ENCODE measurements at regions not wholly inside any gene's neighbourhood (a gene's known extent, or its start where the extent isn't known, plus 50 kb on each side); places are given as distances from the start of the nearest gene placed in this dataset.
A peak's percentile ranks its signal among the peaks of the same experiment; 100 is the strongest.

DNA sequence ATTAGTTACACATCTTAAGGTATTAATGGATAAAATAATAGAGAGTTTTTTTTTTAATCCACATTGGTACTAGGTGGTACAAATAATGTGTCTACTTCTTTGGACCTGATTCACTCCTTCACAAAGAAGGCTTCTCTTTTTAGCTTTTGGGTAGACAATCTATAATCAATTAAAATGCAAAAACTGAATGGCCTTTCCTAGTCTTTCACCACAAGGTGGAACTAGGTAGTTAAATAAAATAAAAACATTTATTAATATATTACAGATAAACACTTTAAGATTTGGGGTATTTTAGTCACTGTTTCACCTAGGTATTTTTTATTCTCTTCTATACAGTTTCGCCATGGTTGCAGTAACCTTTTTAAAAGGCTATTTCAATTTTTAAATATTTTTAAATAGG lies 68.3 kb upstream of the DST start:
- no peaks in the 10 kb centered on the region for H3K36me3 Mint-ChIP-seq
- no peak for ATAC-seq
- CTCF ChIA-PET: no interaction called here

DNA sequence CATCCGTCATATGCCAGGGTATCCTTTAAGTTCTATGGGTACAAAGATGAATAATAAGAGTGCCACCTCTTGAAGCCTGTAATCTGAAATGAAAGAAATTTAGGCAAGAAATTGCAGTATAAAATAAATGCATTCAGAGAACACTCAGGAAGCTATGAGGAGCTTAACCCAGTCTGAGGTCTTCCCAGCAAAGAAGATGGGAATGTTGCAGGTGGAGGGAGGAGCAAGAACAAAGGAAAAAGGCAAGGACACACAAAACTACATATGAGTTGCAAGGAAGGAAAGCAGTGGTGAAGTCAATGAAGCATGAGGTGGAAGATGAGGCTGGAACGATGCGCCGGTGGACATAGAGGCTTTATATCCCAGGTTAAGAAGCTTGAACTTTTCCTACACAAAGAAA lies 67.0 kb upstream of the DST start:
- Mint-ChIP-seq H3K27me3 (peaks cover 0 to 6% (median 4%) of the 10 kb centered on the region in 5 donors), H3K9me3 (peaks cover 0 to 1% (median 0%) of the 10 kb centered on the region in 11 donors), H3K4me1 (no peaks in the 10 kb centered on the region), H3K36me3 (no peaks in the 10 kb centered on the region), H3K27ac (no peak overlapping the region), H3K4me3 (no peak overlapping the region)
- no peak overlapping the region for H3K27ac ChIP-seq (ENCODE audit: low read depth, low read length)
- H3K36me3 ChIP-seq (ENCODE audit: control insufficient read depth in 2 of 3, insufficient read depth in 3 of 3, low read length in 3 of 3): no peaks in the 10 kb centered on the region
- no peak overlapping the region for H3K4me3 ChIP-seq (ENCODE audit: low read length)
- intact Hi-C loops (cut with micrococcal nuclease): loop anchor here (1.0 to 2.0 kb wide), 4 partner anchors 142 to 607 kb away; partner anchors contain the start of gene PRIM2 (in 1 of the 2)
- DNase-seq (no peak), ATAC-seq (no peak)
- H3K4me1 ChIP-seq (ENCODE audit: control insufficient read depth in 2 of 2, insufficient read depth in 2 of 2, low read length in 2 of 2): no peaks in the 10 kb centered on the region
- H3K9me3 ChIP-seq (ENCODE audit: control insufficient read depth in 2 of 3, low read length in 3 of 3): no peaks in the 10 kb centered on the region
- POLR2A ChIA-PET: no interaction called here
- no peaks in the 10 kb centered on the region for H3K27me3 ChIP-seq (ENCODE audit: control insufficient read depth in 2 of 2, insufficient read depth in 2 of 2, low read length in 2 of 2)
- CTCF ChIA-PET: interaction anchor here (1.2 to 1.6 kb wide), 4 partner anchors 9 to 142 kb away, joined by 3 to 6 read pairs (median 3); no protein-coding TSS in a partner anchor

More for the DNA sequence above, 68.3 kb upstream of the DST start:
- DNase-seq: no peak
- Mint-ChIP-seq H3K4me3 (no peak overlapping the region), H3K9me3 (peaks cover 0 to 1% (median 0%) of the 10 kb centered on the region in 11 donors), H3K27me3 (peaks cover 0 to 11% (median 8%) of the 10 kb centered on the region in 5 donors), H3K27ac (no peak overlapping the region), H3K4me1 (no peaks in the 10 kb centered on the region)
- Histone ChIP-seq H3K36me3 (ENCODE audit: control insufficient read depth in 2 of 3, insufficient read depth in 3 of 3, low read length in 3 of 3) (no peaks in the 10 kb centered on the region), H3K4me3 (ENCODE audit: low read length) (no peak overlapping the region), H3K27me3 (ENCODE audit: control insufficient read depth in 2 of 2, insufficient read depth in 2 of 2, low read length in 2 of 2) (no peaks in the 10 kb centered on the region), H3K9me3 (ENCODE audit: control insufficient read depth in 2 of 3, low read length in 3 of 3) (no peaks in the 10 kb centered on the region), H3K4me1 (ENCODE audit: control insufficient read depth in 2 of 2, insufficient read depth in 2 of 2, low read length in 2 of 2) (no peaks in the 10 kb centered on the region), H3K27ac (ENCODE audit: low read depth, low read length) (no peak overlapping the region)
- POLR2A ChIA-PET: no interaction called here
- intact Hi-C loops (cut with micrococcal nuclease): no loop called here

DNA sequence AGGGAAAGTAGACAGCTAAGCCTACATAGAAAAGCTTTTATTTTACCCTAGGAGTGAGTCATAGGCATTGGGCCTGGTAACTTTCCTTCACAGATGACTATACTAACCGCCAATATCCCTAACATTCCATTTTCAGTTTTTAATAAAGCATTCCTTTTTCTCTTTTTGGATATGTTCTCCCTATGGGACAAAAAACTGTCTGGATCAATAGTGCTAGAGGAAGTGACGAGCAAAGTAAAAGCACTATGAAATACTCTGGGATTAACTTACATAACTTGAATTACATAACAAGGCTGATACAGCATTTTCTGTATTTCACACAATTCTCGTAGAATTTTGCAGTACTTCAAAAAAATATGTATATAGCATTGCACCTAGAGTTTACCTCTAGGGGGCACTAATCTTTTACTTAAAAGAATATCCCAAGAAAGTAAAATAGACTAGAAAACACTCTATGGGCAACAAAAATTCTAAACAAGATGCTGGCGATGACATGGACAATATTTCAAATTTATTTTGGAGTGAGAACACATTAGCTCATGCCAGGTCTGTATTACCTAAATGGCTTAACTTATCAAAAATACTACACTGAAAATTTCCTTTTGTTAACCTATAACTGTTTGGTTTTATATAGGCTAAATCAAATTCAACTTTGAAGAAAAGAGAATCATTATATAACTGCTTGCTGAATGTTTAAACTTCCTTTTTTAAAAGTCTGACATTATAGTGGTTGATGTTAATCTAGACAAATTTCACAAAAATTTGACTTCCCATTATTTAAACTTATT lies 66.3 kb upstream of the DST start:
- Histone ChIP-seq H3K4me3 (ENCODE audit: low read length) (no peak overlapping the region), H3K27ac (ENCODE audit: low read depth, low read length) (no peak overlapping the region), H3K36me3 (ENCODE audit: control insufficient read depth in 2 of 3, insufficient read depth in 3 of 3, low read length in 3 of 3) (no peaks in the 10 kb centered on the region), H3K9me3 (ENCODE audit: control insufficient read depth in 2 of 3, low read length in 3 of 3) (no peaks in the 10 kb centered on the region), H3K27me3 (ENCODE audit: control insufficient read depth in 2 of 2, insufficient read depth in 2 of 2, low read length in 2 of 2) (no peaks in the 10 kb centered on the region), H3K4me1 (ENCODE audit: control insufficient read depth in 2 of 2, insufficient read depth in 2 of 2, low read length in 2 of 2) (no peaks in the 10 kb centered on the region)
- H3K36me3 Mint-ChIP-seq: no peaks in the 10 kb centered on the region
- DNase-seq (peak in 3 of 9 donors; percentile 5 to 30 (median 10)), ATAC-seq (peak; percentile 36)
- POLR2A ChIA-PET: no interaction called here
- intact Hi-C loops (cut with micrococcal nuclease): loop anchor here (1.0 to 2.0 kb wide), 4 partner anchors 142 to 608 kb away; partner anchors contain the start of gene PRIM2 (in 1 of the 2)
- H3K27me3 Mint-ChIP-seq: peaks cover 0 to 6% (median 4%) of the 10 kb centered on the region in 5 donors
- H3K4me1 Mint-ChIP-seq: no peaks in the 10 kb centered on the region
- peaks cover 0 to 1% (median 0%) of the 10 kb centered on the region in 11 donors for H3K9me3 Mint-ChIP-seq
- H3K27ac Mint-ChIP-seq: no peak overlapping the region
- H3K4me3 Mint-ChIP-seq: no peak overlapping the region
- CTCF ChIA-PET: interaction anchor here (0.6 to 1.6 kb wide), 6 partner anchors 8 to 457 kb away, joined by 3 to 6 read pairs (median 3); no protein-coding TSS in a partner anchor

DNA sequence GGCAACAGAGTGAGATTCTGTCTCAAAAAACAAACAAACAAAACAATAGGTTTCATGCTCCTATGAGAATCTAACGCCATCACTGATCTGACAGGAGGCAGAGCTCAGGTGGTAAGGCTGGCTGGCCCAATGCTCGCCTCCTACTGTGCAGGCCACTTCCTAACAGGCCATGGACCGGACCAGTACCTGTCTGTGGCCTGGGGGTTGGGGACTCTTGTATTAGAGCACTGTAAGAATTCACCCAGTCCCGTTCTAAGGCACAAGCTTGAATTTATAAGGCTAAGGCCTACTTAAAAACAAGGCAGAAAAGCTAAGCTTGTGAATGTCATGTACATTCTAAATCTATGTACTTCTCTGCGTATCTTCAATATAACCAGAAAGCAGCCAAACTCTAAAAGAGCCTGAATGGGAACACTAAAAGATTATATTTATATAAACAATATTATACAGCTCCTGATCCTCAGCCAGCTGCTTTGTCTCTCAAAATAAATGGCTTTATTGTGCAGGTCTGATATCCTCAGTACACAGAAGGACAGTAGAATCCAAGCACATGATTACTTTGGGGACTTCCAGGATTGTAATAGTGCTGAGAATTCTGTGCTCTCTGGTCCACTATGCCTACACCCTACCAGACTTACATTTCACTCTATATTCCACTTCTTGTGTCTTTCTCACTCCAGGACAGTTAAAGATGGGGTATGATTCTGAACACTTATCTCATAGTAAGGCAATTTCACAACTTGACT lies 64.5 kb upstream of the DST start:
- no peak for DNase-seq
- no peaks in the 10 kb centered on the region for H3K9me3 ChIP-seq (ENCODE audit: control insufficient read depth in 2 of 3, low read length in 3 of 3)
- H3K27me3 ChIP-seq (ENCODE audit: control insufficient read depth in 2 of 2, insufficient read depth in 2 of 2, low read length in 2 of 2): no peaks in the 10 kb centered on the region
- intact Hi-C loops (cut with micrococcal nuclease): loop anchor here in 1 of 2 donors (1.0 kb wide), 1 partner anchor 144 kb away; no protein-coding TSS in a partner anchor
- no peak overlapping the region for H3K27ac Mint-ChIP-seq
- no peaks in the 10 kb centered on the region for H3K4me1 ChIP-seq (ENCODE audit: control insufficient read depth in 2 of 2, insufficient read depth in 2 of 2, low read length in 2 of 2)
- peaks cover 0 to 1% (median 0%) of the 10 kb centered on the region in 11 donors for H3K9me3 Mint-ChIP-seq
- CTCF ChIA-PET: interaction anchor here (0.6 kb wide), 1 partner anchor 753 kb away, joined by 5 read pairs; no protein-coding TSS in a partner anchor
- no peaks in the 10 kb centered on the region for H3K4me1 Mint-ChIP-seq
- H3K36me3 Mint-ChIP-seq: no peaks in the 10 kb centered on the region
- POLR2A ChIA-PET: no interaction called here
- H3K4me3 ChIP-seq (ENCODE audit: low read length): no peak overlapping the region
- peaks cover 0 to 6% (median 4%) of the 10 kb centered on the region in 5 donors for H3K27me3 Mint-ChIP-seq
- H3K36me3 ChIP-seq (ENCODE audit: control insufficient read depth in 2 of 3, insufficient read depth in 3 of 3, low read length in 3 of 3): no peaks in the 10 kb centered on the region
- no peak overlapping the region for H3K27ac ChIP-seq (ENCODE audit: low read depth, low read length)
- no peak for ATAC-seq
- no peak overlapping the region for H3K4me3 Mint-ChIP-seq

DNA sequence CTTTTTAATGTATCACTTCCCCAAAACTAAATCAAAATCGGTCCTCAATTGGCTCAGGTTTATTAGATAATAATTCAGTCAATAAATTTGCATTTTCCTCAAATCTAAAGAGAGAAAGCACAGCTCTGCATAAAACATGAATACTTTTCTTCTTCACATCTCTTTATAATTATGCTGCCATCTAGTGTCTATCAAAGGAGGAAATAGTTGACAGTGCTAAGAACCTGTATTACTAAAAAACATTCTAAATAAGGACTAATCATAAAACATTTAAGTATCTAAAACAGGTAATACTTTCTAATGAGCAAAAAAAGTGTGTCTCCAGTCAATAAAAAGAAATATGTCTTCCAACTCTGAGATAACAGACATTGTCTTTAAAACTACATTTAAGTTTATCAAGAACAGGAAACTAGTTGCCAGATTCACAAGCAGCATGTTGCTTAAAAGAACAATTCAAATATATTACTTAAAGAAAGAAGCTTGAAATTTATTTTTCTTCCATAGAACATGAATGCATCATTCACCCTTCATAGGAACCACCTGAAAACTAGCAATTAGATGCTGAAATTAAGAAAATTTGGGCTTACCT lies 56.5 kb upstream of the DST start:
- H3K36me3 Mint-ChIP-seq: no peaks in the 10 kb centered on the region
- H3K36me3 ChIP-seq (ENCODE audit: control insufficient read depth in 2 of 3, insufficient read depth in 3 of 3, low read length in 3 of 3): no peaks in the 10 kb centered on the region
- no peak overlapping the region for H3K4me3 ChIP-seq (ENCODE audit: low read length)
- peaks cover 0 to 7% (median 4%) of the 10 kb centered on the region in 5 donors for H3K27me3 Mint-ChIP-seq
- H3K27me3 ChIP-seq (ENCODE audit: control insufficient read depth in 2 of 2, insufficient read depth in 2 of 2, low read length in 2 of 2): no peaks in the 10 kb centered on the region
- H3K27ac Mint-ChIP-seq: no peak overlapping the region
- POLR2A ChIA-PET: interaction anchor here (0.6 kb wide), 1 partner anchor 385 kb away, joined by 4 read pairs; no protein-coding TSS in a partner anchor
- intact Hi-C loops (cut with micrococcal nuclease): loop anchor here (1.0 to 2.0 kb wide), 3 partner anchors 62 to 618 kb away; partner anchors contain the start of gene PRIM2 (in 1 of the 2)
- ATAC-seq: no peak
- H3K4me3 Mint-ChIP-seq: no peak overlapping the region
- H3K4me1 Mint-ChIP-seq: peaks cover 0 to 2% (median 0%) of the 10 kb centered on the region in 7 donors
- CTCF ChIA-PET: no interaction called here
- DNase-seq: peak in 1 of 9 donors; percentile 8
- no peaks in the 10 kb centered on the region for H3K4me1 ChIP-seq (ENCODE audit: control insufficient read depth in 2 of 2, insufficient read depth in 2 of 2, low read length in 2 of 2)
- H3K9me3 Mint-ChIP-seq: no peaks in the 10 kb centered on the region
- no peak overlapping the region for H3K27ac ChIP-seq (ENCODE audit: low read depth, low read length)
- H3K9me3 ChIP-seq (ENCODE audit: control insufficient read depth in 2 of 3, low read length in 3 of 3): no peaks in the 10 kb centered on the region

DNA sequence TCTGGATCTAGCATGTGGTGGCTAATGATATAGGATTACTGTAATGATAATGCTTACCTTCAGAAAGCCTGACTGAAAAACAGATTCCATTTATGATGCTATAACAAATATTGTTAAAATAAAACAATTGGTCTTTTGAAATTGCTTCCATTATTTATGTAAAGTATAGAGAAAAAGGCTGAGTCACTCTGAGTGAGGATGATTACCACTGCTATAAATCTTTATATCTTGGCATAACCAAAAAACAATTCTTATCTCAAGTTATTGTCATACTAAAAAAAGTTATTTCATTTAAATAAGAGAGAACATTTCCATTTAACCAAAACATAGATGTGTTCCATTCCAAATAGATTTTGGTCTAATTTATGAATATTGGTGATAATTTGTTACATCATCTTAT lies 53.0 kb upstream of the DST start:
- H3K4me3 ChIP-seq (ENCODE audit: low read length): no peak overlapping the region
- Mint-ChIP-seq H3K4me3 (no peak overlapping the region), H3K27me3 (peaks cover 0 to 13% (median 5%) of the 10 kb centered on the region in 5 donors), H3K4me1 (peaks cover 0 to 2% (median 0%) of the 10 kb centered on the region in 7 donors), H3K9me3 (no peaks in the 10 kb centered on the region), H3K27ac (no peak overlapping the region), H3K36me3 (no peaks in the 10 kb centered on the region)
- intact Hi-C loops (cut with micrococcal nuclease): no loop called here
- no peaks in the 10 kb centered on the region for H3K4me1 ChIP-seq (ENCODE audit: control insufficient read depth in 2 of 2, insufficient read depth in 2 of 2, low read length in 2 of 2)
- no peaks in the 10 kb centered on the region for H3K27me3 ChIP-seq (ENCODE audit: control insufficient read depth in 2 of 2, insufficient read depth in 2 of 2, low read length in 2 of 2)
- no peaks in the 10 kb centered on the region for H3K9me3 ChIP-seq (ENCODE audit: control insufficient read depth in 2 of 3, low read length in 3 of 3)
- ATAC-seq: no peak
- DNase-seq: no peak
- no peak overlapping the region for H3K27ac ChIP-seq (ENCODE audit: low read depth, low read length)
- ChIA-PET CTCF (no interaction called here), POLR2A (no interaction called here)
- no peaks in the 10 kb centered on the region for H3K36me3 ChIP-seq (ENCODE audit: control insufficient read depth in 2 of 3, insufficient read depth in 3 of 3, low read length in 3 of 3)
